ENCODE measurements at regions not wholly inside any gene's neighbourhood (a gene's known extent, or its start where the extent isn't known, plus 50 kb on each side); places are given as distances from the start of the nearest gene placed in this dataset.

DNA sequence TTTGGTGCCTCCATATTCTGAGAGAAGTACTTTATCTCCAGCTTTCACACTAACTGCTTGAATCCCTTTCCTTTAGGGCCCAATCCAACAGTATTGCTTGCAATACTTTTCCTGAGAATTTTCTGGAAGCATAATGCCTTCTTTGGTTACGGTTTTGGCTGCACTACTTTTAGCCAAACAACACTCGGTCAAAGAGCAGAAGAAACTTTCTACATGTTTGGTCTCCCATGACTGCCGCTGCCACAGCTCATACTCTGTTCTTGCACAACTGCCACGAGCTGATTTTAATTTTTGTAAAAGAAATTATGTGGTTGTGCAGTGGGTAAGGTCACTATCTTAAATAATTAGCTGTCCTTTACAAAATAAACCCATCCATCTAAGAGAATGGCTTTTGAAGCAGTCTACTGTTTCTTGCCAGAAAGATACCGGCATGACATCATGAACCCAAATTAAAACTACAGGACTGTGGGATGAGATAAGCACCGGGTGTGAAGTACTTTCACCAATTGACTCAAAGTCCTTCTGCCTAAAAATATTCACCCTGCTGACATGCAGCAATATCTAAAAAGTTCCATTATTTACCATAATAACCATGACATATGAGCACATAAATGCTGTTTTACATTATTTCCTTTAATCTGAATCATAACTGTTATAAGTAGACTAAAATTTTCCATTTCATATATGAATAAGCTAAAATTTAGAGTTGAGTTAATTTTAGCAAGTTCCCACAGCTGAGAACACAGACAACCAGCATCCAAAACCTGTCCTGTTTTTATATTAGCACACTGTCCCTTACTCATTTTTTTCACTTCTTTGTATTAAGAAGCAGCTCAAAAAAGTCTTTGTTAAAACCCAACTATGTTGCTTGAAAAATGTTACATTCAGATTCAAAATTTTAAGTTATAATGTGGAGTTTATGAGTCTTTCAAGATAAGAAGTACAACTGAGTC lies 1154.3 kb downstream of the EPHA3 start:
- H3K27me3 Mint-ChIP-seq: no peaks in the 10 kb centered on the region
- CTCF ChIA-PET: no interaction called here

More for the DNA sequence above, 1154.3 kb downstream of the EPHA3 start:
- no peak for DNase-seq
- TF ChIP-seq, protein P1, sequence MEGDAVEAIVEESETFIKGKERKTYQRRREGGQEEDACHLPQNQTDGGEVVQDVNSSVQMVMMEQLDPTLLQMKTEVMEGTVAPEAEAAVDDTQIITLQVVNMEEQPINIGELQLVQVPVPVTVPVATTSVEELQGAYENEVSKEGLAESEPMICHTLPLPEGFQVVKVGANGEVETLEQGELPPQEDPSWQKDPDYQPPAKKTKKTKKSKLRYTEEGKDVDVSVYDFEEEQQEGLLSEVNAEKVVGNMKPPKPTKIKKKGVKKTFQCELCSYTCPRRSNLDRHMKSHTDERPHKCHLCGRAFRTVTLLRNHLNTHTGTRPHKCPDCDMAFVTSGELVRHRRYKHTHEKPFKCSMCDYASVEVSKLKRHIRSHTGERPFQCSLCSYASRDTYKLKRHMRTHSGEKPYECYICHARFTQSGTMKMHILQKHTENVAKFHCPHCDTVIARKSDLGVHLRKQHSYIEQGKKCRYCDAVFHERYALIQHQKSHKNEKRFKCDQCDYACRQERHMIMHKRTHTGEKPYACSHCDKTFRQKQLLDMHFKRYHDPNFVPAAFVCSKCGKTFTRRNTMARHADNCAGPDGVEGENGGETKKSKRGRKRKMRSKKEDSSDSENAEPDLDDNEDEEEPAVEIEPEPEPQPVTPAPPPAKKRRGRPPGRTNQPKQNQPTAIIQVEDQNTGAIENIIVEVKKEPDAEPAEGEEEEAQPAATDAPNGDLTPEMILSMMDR (IDR thresholded peaks at IDR 0.05): no peak
- H3K9me3 Mint-ChIP-seq: peaks cover 12% of the 10 kb centered on the region
- Histone ChIP-seq H3K4me3 (ENCODE audit: low read length) (no peak overlapping the region), H3K4me1 (ENCODE audit: insufficient read depth, low read length) (no peaks in the 10 kb centered on the region), H3K36me3 (ENCODE audit: insufficient read depth, low read length) (no peaks in the 10 kb centered on the region), H3K27ac (ENCODE audit: low read depth in 1 of 2, low read length in 2 of 2) (no peak overlapping the region), H3K27me3 (ENCODE audit: control insufficient read depth in 1 of 2, insufficient read depth in 2 of 2, low read length in 2 of 2) (no peaks in the 10 kb centered on the region), H3K9me3 (ENCODE audit: control insufficient read depth in 1 of 2, insufficient read depth in 1 of 2, low read length in 2 of 2) (peaks cover 4 to 22% of the 10 kb centered on the region in 2 experiments)
- H3K4me3 Mint-ChIP-seq: no peak overlapping the region
- intact Hi-C loops (cut with DNase I, micrococcal nuclease): no loop called here
- no peaks in the 10 kb centered on the region for H3K36me3 Mint-ChIP-seq (ENCODE audit: low read depth)
- H3K4me1 Mint-ChIP-seq (ENCODE audit: low read depth): no peaks in the 10 kb centered on the region
- POLR2A ChIA-PET: no interaction called here
- ATAC-seq (ENCODE audit: poor library complexity): no peak
- no peak overlapping the region for H3K27ac Mint-ChIP-seq
